Spleen (tissue), 7 donors: ENCODE measurements at regions not wholly inside any gene's neighbourhood (a gene's known extent, or its start where the extent isn't known, plus 50 kb on each side); places are given as distances from the start of the nearest gene placed in this dataset.

Experiments
- CTCF ChIP-seq, 11 experiments: fragments of 200-600 bp in 7 of 11; fragments of 450-650 bp in 4 of 11; sonication (generic) in 4 of 11; IDR thresholded peaks in 8 of 11; conservative IDR thresholded peaks in 3 of 11; 1 replicate in 7 of 11; 2 replicates in 4 of 11; pipeline versions ENCODE4 v1.4.0 to v1.8.0; 2016 to 2021; ENCODE audit warnings: antibody characterized with exemption in 11 of 11, inconsistent platforms in 4 of 11, mild to moderate bottlenecking in 1 of 11
- POLR2A ChIP-seq, 3 donors: fragments of 450-650 bp; IDR thresholded peaks; one replicate each; pipeline ENCODE4 v1.5.1; 2017; ENCODE audit warnings: antibody characterized with exemption in 3 of 3, mild to moderate bottlenecking in 1 of 3
- donor health status: DM: no; HTN: no; CAD: no; lungs with moderate emphysema.
- donor health status: DM: no; HTN: no; CAD: no.
- donor health status: DM: no; HTN: no; CAD: no.

- TF ChIP-seq CTCF (IDR thresholded peaks at IDR 0.05 in 8 of 11, conservative IDR thresholded peaks at IDR 0.05 in 3 of 11) (no peak), POLR2A (IDR thresholded peaks at IDR 0.05) (no peak)
Measured at GRCh38 chr7:15043931-15044330, 141.4 kb upstream of the DGKB start.
